Astrocyte (in vitro differentiated cells and primary cell): ENCODE measurements at regions not wholly inside any gene's neighbourhood (a gene's known extent, or its start where the extent isn't known, plus 50 kb on each side); places are given as distances from the start of the nearest gene placed in this dataset.
A peak's percentile ranks its signal among the peaks of the same experiment; 100 is the strongest.
"Not testable (repeated sequence)": the region's sequence is repeated elsewhere in the genome, so short reads cannot be mapped to it uniquely, and the experiment has no call there.

Experiments
- DNase-seq: peaks from one replicate; pipeline ENCODE4 v3.0.0-alpha.2; 2010; ENCODE audit warnings: low read depth
- FAIRE-seq: peaks from 2 replicates; lab custom pipeline; 2011; peaks lifted over from hg19 to GRCh38; lab: Jason Lieb, UNC
- H2AFZ ChIP-seq: 2 replicates; pipeline ENCODE4 v1.6.0; 2012; ENCODE audit warnings: low read depth, low read length, inconsistent platforms
- H3K27ac ChIP-seq: 2 replicates; pipeline ENCODE4 v1.5.1; 2011; ENCODE audit warnings: low read depth, low read length, inconsistent platforms
- H3K27me3 ChIP-seq: 2 replicates; pipeline ENCODE4 v1.6.0; 2011; ENCODE audit warnings: low read length, inconsistent platforms; ENCODE audit not compliant: insufficient read depth
- H3K36me3 ChIP-seq: 2 replicates; pipeline ENCODE4 v1.5.1; 2011; ENCODE audit warnings: low read length, inconsistent platforms; ENCODE audit not compliant: insufficient read depth
- H3K4me1 ChIP-seq: 2 replicates; pipeline ENCODE4 v1.5.1; 2011; ENCODE audit warnings: low read length, inconsistent platforms; ENCODE audit not compliant: insufficient read depth
- H3K4me2 ChIP-seq: 2 replicates; pipeline ENCODE4 v1.6.0; 2012; ENCODE audit warnings: low read length, inconsistent platforms
- H3K4me3 ChIP-seq: 2 replicates; pipeline ENCODE4 v1.5.1; 2011; ENCODE audit warnings: low read depth, mild to moderate bottlenecking, low read length, inconsistent platforms; ENCODE audit not compliant: insufficient read depth
- H3K79me2 ChIP-seq: 2 replicates; pipeline ENCODE4 v1.6.0; 2012; ENCODE audit warnings: mild to moderate bottlenecking, low read length, inconsistent platforms; ENCODE audit not compliant: insufficient read depth
- H3K9ac ChIP-seq: 2 replicates; pipeline ENCODE4 v1.6.0; 2012; ENCODE audit warnings: mild to moderate bottlenecking, low read length, inconsistent platforms
- H3K9me3 ChIP-seq: 2 replicates; pipeline ENCODE4 v1.5.1; 2012; ENCODE audit warnings: low read depth, mild to moderate bottlenecking, low read length, inconsistent platforms; ENCODE audit not compliant: insufficient read depth
- H4K20me1 ChIP-seq: 2 replicates; pipeline ENCODE4 v1.6.0; 2012; ENCODE audit warnings: low read length, inconsistent platforms; ENCODE audit not compliant: insufficient read depth
- H3K27ac Mint-ChIP-seq: one replicate; pipeline ENCODE4 v1.8.0; 2021; ENCODE audit warnings: mild to moderate bottlenecking, mixed read lengths; ENCODE audit not compliant: unreplicated experiment
- H3K27me3 Mint-ChIP-seq: one replicate; pipeline ENCODE4 v1.8.0; 2021; ENCODE audit warnings: low read depth, mixed read lengths; ENCODE audit not compliant: unreplicated experiment
- H3K36me3 Mint-ChIP-seq: one replicate; pipeline ENCODE4 v1.8.0; 2021; ENCODE audit warnings: low read depth, mixed read lengths; ENCODE audit not compliant: unreplicated experiment
- H3K4me1 Mint-ChIP-seq: one replicate; pipeline ENCODE4 v1.8.0; 2021; ENCODE audit warnings: low read depth, mixed read lengths; ENCODE audit not compliant: unreplicated experiment
- H3K4me3 Mint-ChIP-seq: one replicate; pipeline ENCODE4 v1.8.0; 2021; ENCODE audit warnings: mild to moderate bottlenecking, moderate library complexity, mixed read lengths; ENCODE audit not compliant: unreplicated experiment
- H3K9me3 Mint-ChIP-seq: one replicate; pipeline ENCODE4 v1.8.0; 2021; ENCODE audit warnings: mild to moderate bottlenecking, mixed read lengths; ENCODE audit not compliant: unreplicated experiment
- EZH2 ChIP-seq: IDR thresholded peaks from 2 replicates; pipeline ENCODE4 v1.6.1; 2012; ENCODE audit warnings: mild to moderate bottlenecking, low read length, inconsistent platforms; ENCODE audit not compliant: insufficient read depth
- TF ChIP-seq, protein P1 (sequence below): IDR thresholded peaks from 2 replicates; pipeline ENCODE4 v1.5.1; 2011; ENCODE audit warnings: low read depth, mild to moderate bottlenecking, inconsistent platforms, low read length, moderate library complexity; ENCODE audit not compliant: insufficient read depth

DNA sequence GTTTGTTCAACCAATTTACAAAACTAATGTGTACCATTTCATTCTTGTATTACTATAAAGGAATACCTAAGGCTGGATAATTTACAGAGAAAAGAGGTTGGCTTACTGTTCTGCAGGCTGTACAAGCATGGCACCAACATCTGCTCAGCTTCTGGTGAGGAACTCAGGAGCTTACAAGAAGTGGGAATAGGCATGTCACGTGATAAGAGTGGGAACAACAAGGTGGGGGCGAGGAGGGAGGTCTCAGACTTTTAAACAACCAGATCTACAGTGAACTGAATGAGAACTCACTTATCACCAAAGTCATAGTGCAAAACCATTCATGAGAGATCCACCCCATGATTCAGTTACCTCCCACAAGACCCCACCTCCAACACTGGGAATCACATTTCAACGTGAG, 1178.0 kb downstream of the REEP3 start:
- no peak for TF ChIP-seq EZH2
- TF ChIP-seq, protein P1, sequence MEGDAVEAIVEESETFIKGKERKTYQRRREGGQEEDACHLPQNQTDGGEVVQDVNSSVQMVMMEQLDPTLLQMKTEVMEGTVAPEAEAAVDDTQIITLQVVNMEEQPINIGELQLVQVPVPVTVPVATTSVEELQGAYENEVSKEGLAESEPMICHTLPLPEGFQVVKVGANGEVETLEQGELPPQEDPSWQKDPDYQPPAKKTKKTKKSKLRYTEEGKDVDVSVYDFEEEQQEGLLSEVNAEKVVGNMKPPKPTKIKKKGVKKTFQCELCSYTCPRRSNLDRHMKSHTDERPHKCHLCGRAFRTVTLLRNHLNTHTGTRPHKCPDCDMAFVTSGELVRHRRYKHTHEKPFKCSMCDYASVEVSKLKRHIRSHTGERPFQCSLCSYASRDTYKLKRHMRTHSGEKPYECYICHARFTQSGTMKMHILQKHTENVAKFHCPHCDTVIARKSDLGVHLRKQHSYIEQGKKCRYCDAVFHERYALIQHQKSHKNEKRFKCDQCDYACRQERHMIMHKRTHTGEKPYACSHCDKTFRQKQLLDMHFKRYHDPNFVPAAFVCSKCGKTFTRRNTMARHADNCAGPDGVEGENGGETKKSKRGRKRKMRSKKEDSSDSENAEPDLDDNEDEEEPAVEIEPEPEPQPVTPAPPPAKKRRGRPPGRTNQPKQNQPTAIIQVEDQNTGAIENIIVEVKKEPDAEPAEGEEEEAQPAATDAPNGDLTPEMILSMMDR: no peak
- Histone ChIP-seq H3K36me3 (no peaks in the 10 kb centered on the region), H3K4me1 (no peaks in the 10 kb centered on the region), H4K20me1 (no peaks in the 10 kb centered on the region), H3K79me2 (no peaks in the 10 kb centered on the region), H2AFZ (no peak overlapping the region), H3K27me3 (no peaks in the 10 kb centered on the region), H3K4me2 (no peak overlapping the region), H3K9me3 (no peaks in the 10 kb centered on the region), H3K9ac (no peak overlapping the region), H3K4me3 (no peak overlapping the region), H3K27ac (no peak overlapping the region)
- Mint-ChIP-seq H3K9me3 (no peaks in the 10 kb centered on the region), H3K36me3 (no peaks in the 10 kb centered on the region), H3K27ac (no peak overlapping the region), H3K4me1 (no peaks in the 10 kb centered on the region), H3K4me3 (no peak overlapping the region), H3K27me3 (no peaks in the 10 kb centered on the region)
- no peak for FAIRE-seq
- no peak for DNase-seq

DNA sequence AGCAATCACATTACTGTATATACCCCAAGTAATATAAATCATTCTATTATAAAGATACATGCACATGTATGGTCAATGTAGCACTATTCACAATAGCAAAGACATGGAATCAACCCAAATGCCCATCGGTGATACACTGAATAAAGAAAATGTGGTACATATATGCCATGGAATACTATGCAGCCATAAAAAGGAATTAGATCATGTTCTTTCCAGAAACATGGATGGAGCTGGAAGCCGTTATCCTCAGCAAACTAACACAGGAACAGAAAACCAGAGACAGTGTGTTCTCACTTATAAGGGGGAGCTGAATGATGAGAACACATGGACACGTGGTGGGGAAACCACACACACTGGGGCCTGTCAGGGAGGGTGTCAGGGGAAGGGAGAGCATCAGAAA, 1180.9 kb downstream of the REEP3 start:
- not testable (repeated sequence) for H3K79me2 ChIP-seq, H3K36me3 Mint-ChIP-seq, H3K27ac Mint-ChIP-seq, H4K20me1 ChIP-seq, FAIRE-seq, H3K36me3 ChIP-seq, H3K9me3 Mint-ChIP-seq, H3K4me1 ChIP-seq, H3K27me3 ChIP-seq, H3K4me1 Mint-ChIP-seq, DNase-seq, H3K9me3 ChIP-seq, H2AFZ ChIP-seq, H3K4me3 Mint-ChIP-seq, H3K4me2 ChIP-seq, H3K27me3 Mint-ChIP-seq, H3K4me3 ChIP-seq, H3K9ac ChIP-seq, H3K27ac ChIP-seq

DNA sequence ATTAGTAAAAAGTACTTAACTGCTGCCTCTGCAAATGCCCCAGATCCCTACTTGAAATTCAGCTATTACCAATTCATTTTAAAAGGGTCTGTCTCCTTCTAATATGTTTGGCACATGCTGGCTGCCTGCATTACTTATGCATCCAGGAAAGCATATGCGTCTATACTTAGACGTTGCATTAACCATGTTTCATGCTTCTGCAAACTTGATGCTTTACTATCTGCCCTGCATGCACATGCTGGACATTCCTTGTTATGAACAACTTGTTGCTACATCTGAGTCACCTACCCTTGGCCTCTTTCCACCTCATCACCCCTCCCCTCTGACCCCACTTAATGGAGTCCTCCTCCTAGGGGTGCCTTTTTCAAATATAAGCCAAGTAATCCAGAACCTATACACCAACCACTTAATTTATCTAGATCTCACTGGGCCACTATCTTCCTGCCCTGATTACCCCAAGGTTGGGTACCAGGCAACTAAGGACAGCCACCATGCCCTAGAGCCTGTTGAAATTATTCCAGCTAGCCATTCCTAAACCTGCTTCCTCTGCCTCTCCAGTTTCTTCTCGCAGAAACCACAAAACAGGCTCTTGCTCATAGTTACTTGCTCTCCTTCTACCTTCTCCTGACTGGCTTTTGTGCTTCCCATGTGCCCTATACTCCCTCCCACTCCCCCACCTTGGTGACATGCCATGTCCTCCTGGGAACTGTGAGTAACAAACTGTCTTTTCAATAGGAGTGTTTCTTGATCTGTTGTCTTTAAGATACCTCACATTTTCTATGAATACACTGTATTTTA, 1187.9 kb downstream of the REEP3 start:
- H3K9ac ChIP-seq: no peak overlapping the region
- Mint-ChIP-seq H3K36me3 (no peaks in the 10 kb centered on the region), H3K9me3 (no peaks in the 10 kb centered on the region), H3K4me1 (peaks cover 5% of the 10 kb centered on the region), H3K4me3 (peak overlapping the region; percentile 22), H3K27me3 (no peaks in the 10 kb centered on the region), H3K27ac (no peak overlapping the region)
- FAIRE-seq: no peak
- H3K9me3 ChIP-seq: peaks cover 2% of the 10 kb centered on the region
- H3K4me3 ChIP-seq: no peak overlapping the region
- no peak overlapping the region for H2AFZ ChIP-seq
- no peak overlapping the region for H3K4me2 ChIP-seq
- no peaks in the 10 kb centered on the region for H4K20me1 ChIP-seq
- H3K27me3 ChIP-seq: no peaks in the 10 kb centered on the region
- no peaks in the 10 kb centered on the region for H3K36me3 ChIP-seq
- H3K27ac ChIP-seq: no peak overlapping the region
- no peak for DNase-seq
- no peaks in the 10 kb centered on the region for H3K79me2 ChIP-seq
- TF ChIP-seq EZH2: no peak
- TF ChIP-seq, protein P1: no peak
- no peaks in the 10 kb centered on the region for H3K4me1 ChIP-seq
